ENCODE measurements at regions not wholly inside any gene's neighbourhood (a gene's known extent, or its start where the extent isn't known, plus 50 kb on each side); places are given as distances from the start of the nearest gene placed in this dataset.

GRCh38 chr2:172364261-172364660 is 63.1 kb upstream of the ITGA6 start:
- Histone ChIP-seq H3K27me3 (no peaks in the 10 kb centered on the region), H3K79me2 (no peaks in the 10 kb centered on the region), H3K4me2 (no peak overlapping the region), H3K36me3 (replicated peaks; ENCODE audit: insufficient read depth, low read depth) (no peaks in the 10 kb centered on the region), H3K4me3 (no peak overlapping the region), H3K9me3 (ENCODE audit: low read depth) (peaks cover 7% of the 10 kb centered on the region), H3K9me2 (replicated peaks; ENCODE audit: insufficient read depth) (no peaks in the 10 kb centered on the region), H2AFZ (no peak overlapping the region), H4K20me1 (ENCODE audit: insufficient read depth, poor library complexity, severe bottlenecking) (no peaks in the 10 kb centered on the region), H3K4me1 (ENCODE audit: insufficient read depth) (no peaks in the 10 kb centered on the region), H3K27ac (no peak overlapping the region)
- no peak for DNase-seq (ENCODE audit: low spot score)
- 85% methylated on average over 1 of the region's 1 CpG for WGBS (ENCODE audit: low lambda C conversion rate, missing lambda C conversion rate)
- no peak for TF ChIP-seq EZH2phosphoT487 (IDR thresholded peaks at IDR 0.05; ENCODE audit: low read depth, severe bottlenecking, unreplicated experiment)

- no peaks in the 10 kb centered on the region for H3K9me2 ChIP-seq (replicated peaks; ENCODE audit: insufficient read depth)
- no peaks in the 10 kb centered on the region for H3K36me3 ChIP-seq (replicated peaks; ENCODE audit: insufficient read depth, low read depth)
- H3K27me3 ChIP-seq: no peaks in the 10 kb centered on the region
- no peak overlapping the region for H2AFZ ChIP-seq
- H3K27ac ChIP-seq: no peak overlapping the region
- H3K4me1 ChIP-seq (ENCODE audit: insufficient read depth): no peaks in the 10 kb centered on the region
- 55% methylated on average over 11 of the region's 11 CpGs for WGBS (ENCODE audit: low lambda C conversion rate, missing lambda C conversion rate)
- peaks cover 7% of the 10 kb centered on the region for H3K9me3 ChIP-seq (ENCODE audit: low read depth)
- H3K79me2 ChIP-seq: no peaks in the 10 kb centered on the region
- H3K4me3 ChIP-seq: no peak overlapping the region
- TF ChIP-seq EZH2phosphoT487 (IDR thresholded peaks at IDR 0.05; ENCODE audit: low read depth, severe bottlenecking, unreplicated experiment): no peak
- TF ChIP-seq EZH2 (IDR thresholded peaks at IDR 0.05; ENCODE audit: borderline replicate concordance): no peak
- no peak for TF ChIP-seq CTCF (IDR thresholded peaks at IDR 0.05; ENCODE audit: poor library complexity)
- DNase-seq (ENCODE audit: low spot score): no peak
- no peaks in the 10 kb centered on the region for H4K20me1 ChIP-seq (ENCODE audit: insufficient read depth, poor library complexity, severe bottlenecking)
- no peak overlapping the region for H3K4me2 ChIP-seq
Observed at GRCh38 chr2:172366596-172367150, 60.7 kb upstream of the ITGA6 start.

GRCh38 chr2:172370821-172371455 is 56.4 kb upstream of the ITGA6 start:
- no peaks in the 10 kb centered on the region for H3K79me2 ChIP-seq
- H3K36me3 ChIP-seq (replicated peaks; ENCODE audit: insufficient read depth, low read depth): no peaks in the 10 kb centered on the region
- H3K27me3 ChIP-seq: no peaks in the 10 kb centered on the region
- peaks cover 7% of the 10 kb centered on the region for H3K9me3 ChIP-seq (ENCODE audit: low read depth)
- no peaks in the 10 kb centered on the region for H4K20me1 ChIP-seq (ENCODE audit: insufficient read depth, poor library complexity, severe bottlenecking)
- H3K4me3 ChIP-seq: no peak overlapping the region
- H3K27ac ChIP-seq: no peak overlapping the region
- TF ChIP-seq EZH2 (IDR thresholded peaks at IDR 0.05; ENCODE audit: borderline replicate concordance) (no peak), CTCF (IDR thresholded peaks at IDR 0.05; ENCODE audit: poor library complexity) (no peak), EZH2phosphoT487 (IDR thresholded peaks at IDR 0.05; ENCODE audit: low read depth, severe bottlenecking, unreplicated experiment) (no peak)
- 65% methylated on average over 1 of the region's 1 CpG for WGBS (ENCODE audit: low lambda C conversion rate, missing lambda C conversion rate)
- H3K4me2 ChIP-seq: no peak overlapping the region
- H3K9me2 ChIP-seq (replicated peaks; ENCODE audit: insufficient read depth): no peaks in the 10 kb centered on the region
- H3K4me1 ChIP-seq (ENCODE audit: insufficient read depth): peaks cover 9% of the 10 kb centered on the region
- no peak overlapping the region for H2AFZ ChIP-seq
- DNase-seq (ENCODE audit: low spot score): no peak

GRCh38 chr2:172372436-172372835 is 55.0 kb upstream of the ITGA6 start:
- H3K9me3 ChIP-seq (ENCODE audit: low read depth): peaks cover 7% of the 10 kb centered on the region

More at GRCh38 chr2:172372436-172372835, 55.0 kb upstream of the ITGA6 start:
- Histone ChIP-seq H4K20me1 (ENCODE audit: insufficient read depth, poor library complexity, severe bottlenecking) (no peaks in the 10 kb centered on the region), H2AFZ (no peak overlapping the region), H3K36me3 (replicated peaks; ENCODE audit: insufficient read depth, low read depth) (no peaks in the 10 kb centered on the region), H3K4me1 (ENCODE audit: insufficient read depth) (peaks cover 9% of the 10 kb centered on the region), H3K79me2 (no peaks in the 10 kb centered on the region), H3K4me2 (no peak overlapping the region), H3K27me3 (no peaks in the 10 kb centered on the region), H3K27ac (no peak overlapping the region), H3K4me3 (no peak overlapping the region), H3K9me2 (replicated peaks; ENCODE audit: insufficient read depth) (no peaks in the 10 kb centered on the region)
- DNase-seq (ENCODE audit: low spot score): no peak
- TF ChIP-seq EZH2 (IDR thresholded peaks at IDR 0.05; ENCODE audit: borderline replicate concordance) (no peak), EZH2phosphoT487 (IDR thresholded peaks at IDR 0.05; ENCODE audit: low read depth, severe bottlenecking, unreplicated experiment) (no peak), CTCF (IDR thresholded peaks at IDR 0.05; ENCODE audit: poor library complexity) (no peak)
